ENCODE measurements at regions not wholly inside any gene's neighbourhood (a gene's known extent, or its start where the extent isn't known, plus 50 kb on each side); places are given as distances from the start of the nearest gene placed in this dataset.

- TF ChIP-seq CHD7 (IDR thresholded peaks at IDR 0.05; ENCODE audit: insufficient replicate concordance, low read length) (no peak), CHD2 (IDR thresholded peaks at IDR 0.05; ENCODE audit: low read length) (no peak), SP4 (IDR thresholded peaks at IDR 0.05; ENCODE audit: low read length) (no peak), JUND (IDR thresholded peaks at IDR 0.05; ENCODE audit: low read length) (no peak)
Measured at GRCh38 chr20:40072907-40073306, 616.1 kb downstream of the MAFB start (continued).
